ENCODE measurements at regions not wholly inside any gene's neighbourhood (a gene's known extent, or its start where the extent isn't known, plus 50 kb on each side); places are given as distances from the start of the nearest gene placed in this dataset.

GRCh38 chr5:79923431-79923830 is 67.6 kb downstream of the MTX3 start:
- in situ Hi-C loops (cut with HindIII; ENCODE audit: extremely low pct_ligation_motif_present, low pct_unique_long_range_greater_than_20kb) (no loop called here), intact Hi-C loops (cut with micrococcal nuclease; ENCODE audit: unreplicated experiment) (no loop called here)
- Histone ChIP-seq H3K79me2 (ENCODE audit: insufficient read depth, low read length) (no peaks in the 10 kb centered on the region), H3K4me1 (ENCODE audit: insufficient read depth, low read length) (no peaks in the 10 kb centered on the region), H3K9me3 (ENCODE audit: low read length) (no peaks in the 10 kb centered on the region), H2AFZ (ENCODE audit: low read length) (no peak overlapping the region), H3K4me3 (replicated peaks in 1 of 3; ENCODE audit: insufficient read depth in 1 of 3, low read depth in 2 of 3, low read length in 3 of 3) (no peak overlapping the region), H3K27me3 (ENCODE audit: control insufficient read depth in 1 of 2, insufficient read depth in 2 of 2, low read length in 2 of 2) (no peaks in the 10 kb centered on the region), H3K9ac (ENCODE audit: insufficient read depth, low read depth, low read length) (no peak overlapping the region), H3K36me3 (replicated peaks in 1 of 2; ENCODE audit: control insufficient read depth in 1 of 2, insufficient read depth in 2 of 2, low read length in 2 of 2) (no peaks in the 10 kb centered on the region), H3K27ac (ENCODE audit: extremely low read length, insufficient read depth, low read length) (no peak overlapping the region), H4K20me1 (ENCODE audit: insufficient read depth, low read length) (no peaks in the 10 kb centered on the region), H3K4me2 (ENCODE audit: low read depth, low read length) (no peak overlapping the region)
- DNase-seq (ENCODE audit: low spot score) (no peak), ATAC-seq (no peak), FAIRE-seq (no peak)
- POLR2A ChIA-PET: no interaction called here
- WGBS (ENCODE audit: low lambda C conversion rate): 0% methylated on average over 1 of the region's 1 CpG
- TF ChIP-seq PLRG1 (conservative IDR thresholded peaks at IDR 0.05): no peak
- peak; percentile 95 for TF ChIP-seq ZNF564 (CRISPR knock-in tag; IDR thresholded peaks at IDR 0.05)
- CTCF ChIA-PET (ENCODE audit: low intra/inter-chr PET ratio, low total read pairs): no interaction called here
- no TSS peak for BruUV-seq (replicated peaks)

- H3K79me2 ChIP-seq (ENCODE audit: insufficient read depth, low read length): no peaks in the 10 kb centered on the region
- no peak overlapping the region for H3K27ac ChIP-seq (ENCODE audit: extremely low read length, insufficient read depth, low read length)
- no peaks in the 10 kb centered on the region for H4K20me1 ChIP-seq (ENCODE audit: insufficient read depth, low read length)
- no peak for FAIRE-seq
- intact Hi-C loops (cut with micrococcal nuclease; ENCODE audit: unreplicated experiment) (no loop called here), in situ Hi-C loops (cut with HindIII; ENCODE audit: extremely low pct_ligation_motif_present, low pct_unique_long_range_greater_than_20kb) (no loop called here)
- H3K4me2 ChIP-seq (ENCODE audit: low read depth, low read length): no peak overlapping the region
- no peaks in the 10 kb centered on the region for H3K27me3 ChIP-seq (ENCODE audit: control insufficient read depth in 1 of 2, insufficient read depth in 2 of 2, low read length in 2 of 2)
- H3K4me1 ChIP-seq (ENCODE audit: insufficient read depth, low read length): no peaks in the 10 kb centered on the region
- H3K9ac ChIP-seq (ENCODE audit: insufficient read depth, low read depth, low read length): no peak overlapping the region
- no peak for DNase-seq (ENCODE audit: low spot score)
- BruUV-seq (replicated peaks): no TSS peak
- no peaks in the 10 kb centered on the region for H3K9me3 ChIP-seq (ENCODE audit: low read length)
- no peak overlapping the region for H3K4me3 ChIP-seq (replicated peaks in 1 of 3; ENCODE audit: insufficient read depth in 1 of 3, low read depth in 2 of 3, low read length in 3 of 3)
- CTCF ChIA-PET (ENCODE audit: low intra/inter-chr PET ratio, low total read pairs): no interaction called here
- WGBS (ENCODE audit: low lambda C conversion rate): 2% methylated on average over 2 of the region's 2 CpGs
- POLR2A ChIA-PET: no interaction called here
- no peak overlapping the region for H2AFZ ChIP-seq (ENCODE audit: low read length)
- ATAC-seq: no peak
- H3K36me3 ChIP-seq (replicated peaks in 1 of 2; ENCODE audit: control insufficient read depth in 1 of 2, insufficient read depth in 2 of 2, low read length in 2 of 2): no peaks in the 10 kb centered on the region
- TF ChIP-seq HOXA9 (CRISPR knock-in tag; IDR thresholded peaks at IDR 0.05; ENCODE audit: borderline replicate concordance) (no peak), ISL2 (CRISPR knock-in tag; IDR thresholded peaks at IDR 0.05) (no peak), ARID3A (IDR thresholded peaks at IDR 0.05; ENCODE audit: low read depth, low read length) (no peak), HMGXB4 (CRISPR knock-in tag; IDR thresholded peaks at IDR 0.05; ENCODE audit: borderline replicate concordance in 1 of 2, low read depth in 1 of 2) (no peak), DNMT1 (CRISPR knock-in tag; IDR thresholded peaks at IDR 0.05) (no peak), ZNF619 (CRISPR knock-in tag; IDR thresholded peaks at IDR 0.05) (no peak), NR2F2 (IDR thresholded peaks at IDR 0.05; ENCODE audit: borderline replicate concordance, low read depth) (no peak), ZBTB14 (CRISPR knock-in tag; IDR thresholded peaks at IDR 0.05) (no peak), GMEB2 (CRISPR knock-in tag; IDR thresholded peaks at IDR 0.05; ENCODE audit: low read depth) (no peak), SIN3B (IDR thresholded peaks at IDR 0.05; ENCODE audit: low read length) (no peak)
Observed at GRCh38 chr5:79922626-79923025, 68.4 kb downstream of the MTX3 start.
